ENCODE measurements at regions not wholly inside any gene's neighbourhood (a gene's known extent, or its start where the extent isn't known, plus 50 kb on each side); places are given as distances from the start of the nearest gene placed in this dataset.

DNA sequence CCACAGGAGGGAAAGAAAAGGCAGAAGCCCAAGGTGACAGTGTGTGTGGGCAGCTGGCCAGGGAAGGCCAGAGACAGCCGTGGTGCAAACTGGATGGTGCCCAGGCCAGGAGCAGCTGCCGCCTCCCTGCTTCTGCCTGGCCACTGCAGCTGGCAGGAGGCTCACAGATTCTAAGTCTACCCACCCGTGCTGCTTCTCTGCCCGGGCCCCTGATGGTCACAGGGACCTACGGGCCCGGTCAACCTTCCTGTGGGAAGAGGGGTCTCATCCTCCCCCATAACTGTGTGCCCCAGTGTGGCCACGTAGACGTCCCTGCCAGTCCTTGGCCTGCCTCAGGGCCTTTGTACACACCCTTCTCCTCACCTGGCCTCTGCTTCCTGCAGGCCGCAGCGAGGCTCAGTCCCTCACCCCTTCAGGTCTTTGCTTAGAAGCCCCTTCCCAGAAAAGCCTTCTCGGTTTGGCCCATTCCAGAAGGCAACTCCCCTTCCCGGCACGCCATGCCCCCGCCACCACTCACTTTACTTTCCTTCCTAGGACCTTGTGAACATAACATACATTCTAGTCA is 192.6 kb upstream of the AJAP1 start:
- Histone ChIP-seq H3K4me3 (ENCODE audit: low read depth, low read length) (no peak overlapping the region), H3K36me3 (replicated peaks) (no peaks in the 10 kb centered on the region), H3K27ac (no peak overlapping the region), H3K27me3 (replicated peaks) (no peaks in the 10 kb centered on the region)
- TF ChIP-seq, protein P1, sequence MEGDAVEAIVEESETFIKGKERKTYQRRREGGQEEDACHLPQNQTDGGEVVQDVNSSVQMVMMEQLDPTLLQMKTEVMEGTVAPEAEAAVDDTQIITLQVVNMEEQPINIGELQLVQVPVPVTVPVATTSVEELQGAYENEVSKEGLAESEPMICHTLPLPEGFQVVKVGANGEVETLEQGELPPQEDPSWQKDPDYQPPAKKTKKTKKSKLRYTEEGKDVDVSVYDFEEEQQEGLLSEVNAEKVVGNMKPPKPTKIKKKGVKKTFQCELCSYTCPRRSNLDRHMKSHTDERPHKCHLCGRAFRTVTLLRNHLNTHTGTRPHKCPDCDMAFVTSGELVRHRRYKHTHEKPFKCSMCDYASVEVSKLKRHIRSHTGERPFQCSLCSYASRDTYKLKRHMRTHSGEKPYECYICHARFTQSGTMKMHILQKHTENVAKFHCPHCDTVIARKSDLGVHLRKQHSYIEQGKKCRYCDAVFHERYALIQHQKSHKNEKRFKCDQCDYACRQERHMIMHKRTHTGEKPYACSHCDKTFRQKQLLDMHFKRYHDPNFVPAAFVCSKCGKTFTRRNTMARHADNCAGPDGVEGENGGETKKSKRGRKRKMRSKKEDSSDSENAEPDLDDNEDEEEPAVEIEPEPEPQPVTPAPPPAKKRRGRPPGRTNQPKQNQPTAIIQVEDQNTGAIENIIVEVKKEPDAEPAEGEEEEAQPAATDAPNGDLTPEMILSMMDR (IDR thresholded peaks at IDR 0.05; ENCODE audit: low read depth, low read length, missing control alignments), result no peak
- in situ Hi-C loops (cut with HindIII; ENCODE audit: low pct_ligation_motif_present, low sequenced_read_pairs), result no loop called here
- no peak for DNase-seq

DNA sequence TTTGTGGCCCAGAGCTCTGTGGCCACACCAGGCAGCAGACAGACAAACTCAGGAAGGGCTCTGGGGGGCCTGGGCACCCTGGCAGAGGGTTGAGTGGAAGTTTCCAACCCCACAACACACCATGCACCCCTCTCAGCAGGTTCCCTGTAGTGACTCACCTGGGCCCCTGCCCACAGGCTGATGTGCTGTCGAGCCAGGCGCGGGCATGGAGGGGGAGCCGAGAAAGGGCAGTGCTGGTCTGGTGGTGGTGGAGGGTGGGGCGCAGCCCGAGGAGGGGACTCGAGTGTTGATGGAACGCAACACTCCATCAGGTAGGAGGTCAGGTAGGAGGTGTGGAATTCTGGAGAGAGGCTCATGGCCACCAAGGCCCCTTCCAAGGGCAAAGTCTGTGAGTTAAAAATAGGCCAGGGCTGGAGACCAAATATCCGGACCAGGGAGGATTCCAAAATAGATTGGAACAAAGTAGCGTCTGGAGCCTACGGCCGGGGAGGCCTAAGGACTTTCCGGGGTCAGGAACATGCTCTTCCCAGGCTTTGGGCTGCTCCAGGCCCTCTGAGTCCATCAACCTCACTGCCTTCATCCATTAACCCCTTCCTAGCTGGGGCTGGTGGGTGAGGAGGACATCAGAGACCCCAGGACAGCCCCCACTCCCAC is 191.5 kb upstream of the AJAP1 start:
- H3K4me3 ChIP-seq (ENCODE audit: low read depth, low read length), result no peak overlapping the region
- TF ChIP-seq, protein P1 (IDR thresholded peaks at IDR 0.05; ENCODE audit: low read depth, low read length, missing control alignments), result no peak
- no peaks in the 10 kb centered on the region for H3K36me3 ChIP-seq (replicated peaks)
- no peak for DNase-seq
- in situ Hi-C loops (cut with HindIII; ENCODE audit: low pct_ligation_motif_present, low sequenced_read_pairs), result no loop called here
- H3K27me3 ChIP-seq (replicated peaks), result no peaks in the 10 kb centered on the region
- H3K27ac ChIP-seq, result no peak overlapping the region

DNA sequence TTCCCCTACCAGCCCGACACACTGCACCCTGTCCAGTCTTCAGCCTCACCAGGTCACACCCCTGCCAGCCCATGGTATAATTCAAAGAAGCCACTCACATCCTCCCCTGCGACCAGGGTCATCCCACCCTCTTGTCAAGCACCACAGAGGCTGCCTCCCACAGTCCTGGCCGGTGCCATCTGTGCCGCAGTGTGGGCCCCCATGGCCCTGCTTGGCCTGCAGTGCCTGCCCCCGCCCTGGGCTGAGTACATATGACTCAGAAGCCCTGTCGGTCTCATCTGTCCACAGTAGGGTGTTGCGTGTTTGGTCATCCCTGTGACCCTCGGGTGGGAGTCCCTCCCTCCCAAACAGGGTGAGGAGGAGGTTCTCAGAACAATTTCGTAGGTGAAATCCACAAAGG is 190.8 kb upstream of the AJAP1 start:
- TF ChIP-seq, protein P1 (IDR thresholded peaks at IDR 0.05; ENCODE audit: low read depth, low read length, missing control alignments), result no peak
- in situ Hi-C loops (cut with HindIII; ENCODE audit: low pct_ligation_motif_present, low sequenced_read_pairs), result no loop called here
- Histone ChIP-seq H3K27ac (no peak overlapping the region), H3K4me3 (ENCODE audit: low read depth, low read length) (no peak overlapping the region), H3K36me3 (replicated peaks) (no peaks in the 10 kb centered on the region), H3K27me3 (replicated peaks) (no peaks in the 10 kb centered on the region)
- DNase-seq, result no peak

DNA sequence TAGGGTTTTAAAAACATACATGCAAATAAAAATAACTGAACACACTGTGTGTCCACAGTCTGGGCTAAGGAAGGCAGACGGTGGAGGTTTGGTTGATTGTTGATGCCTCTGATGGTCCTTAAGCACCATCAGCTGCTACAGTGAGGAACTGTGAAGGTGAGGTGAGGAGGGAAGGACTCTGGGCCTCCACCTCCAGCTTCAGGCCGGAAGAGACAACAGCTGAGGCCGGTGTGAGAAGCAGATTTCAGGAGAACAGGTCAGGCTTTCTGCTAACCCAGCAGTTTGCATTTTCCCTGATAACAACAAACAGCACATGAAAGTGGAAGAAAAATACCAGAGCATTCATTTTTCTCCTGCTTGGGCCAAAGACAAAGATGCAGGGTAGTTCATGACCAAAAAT is 189.9 kb upstream of the AJAP1 start:
- in situ Hi-C loops (cut with HindIII; ENCODE audit: low pct_ligation_motif_present, low sequenced_read_pairs), result no loop called here
- Histone ChIP-seq H3K27me3 (replicated peaks) (no peaks in the 10 kb centered on the region), H3K36me3 (replicated peaks) (no peaks in the 10 kb centered on the region), H3K27ac (no peak overlapping the region), H3K4me3 (ENCODE audit: low read depth, low read length) (no peak overlapping the region)
- no peak for DNase-seq
- TF ChIP-seq, protein P1 (IDR thresholded peaks at IDR 0.05; ENCODE audit: low read depth, low read length, missing control alignments), result no peak

DNA sequence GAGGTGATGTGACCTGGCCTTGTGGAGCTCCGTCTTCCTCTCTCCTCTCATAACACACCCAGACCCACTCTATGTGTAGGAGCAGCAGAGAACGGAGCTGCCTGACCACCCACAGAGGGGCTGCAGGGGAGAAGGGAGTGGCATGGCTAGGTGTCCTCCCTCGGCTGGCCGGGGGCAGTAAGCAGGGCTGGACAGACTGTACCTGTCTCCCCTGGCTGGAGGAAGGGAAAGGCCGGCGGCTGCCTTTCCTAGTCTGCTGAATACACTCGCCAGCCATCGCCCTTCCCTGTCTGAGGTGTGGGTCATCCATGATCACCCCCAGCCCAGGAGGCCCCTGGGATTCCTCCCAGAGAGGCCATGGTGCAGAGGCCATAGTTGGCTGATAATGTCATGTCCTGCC is 187.2 kb upstream of the AJAP1 start:
- H3K27ac ChIP-seq, result no peak overlapping the region
- TF ChIP-seq, protein P1 (IDR thresholded peaks at IDR 0.05; ENCODE audit: low read depth, low read length, missing control alignments), result no peak
- H3K4me3 ChIP-seq (ENCODE audit: low read depth, low read length), result no peak overlapping the region
- DNase-seq, result no peak
- no peaks in the 10 kb centered on the region for H3K36me3 ChIP-seq (replicated peaks)
- in situ Hi-C loops (cut with HindIII; ENCODE audit: low pct_ligation_motif_present, low sequenced_read_pairs), result no loop called here
- no peaks in the 10 kb centered on the region for H3K27me3 ChIP-seq (replicated peaks)

DNA sequence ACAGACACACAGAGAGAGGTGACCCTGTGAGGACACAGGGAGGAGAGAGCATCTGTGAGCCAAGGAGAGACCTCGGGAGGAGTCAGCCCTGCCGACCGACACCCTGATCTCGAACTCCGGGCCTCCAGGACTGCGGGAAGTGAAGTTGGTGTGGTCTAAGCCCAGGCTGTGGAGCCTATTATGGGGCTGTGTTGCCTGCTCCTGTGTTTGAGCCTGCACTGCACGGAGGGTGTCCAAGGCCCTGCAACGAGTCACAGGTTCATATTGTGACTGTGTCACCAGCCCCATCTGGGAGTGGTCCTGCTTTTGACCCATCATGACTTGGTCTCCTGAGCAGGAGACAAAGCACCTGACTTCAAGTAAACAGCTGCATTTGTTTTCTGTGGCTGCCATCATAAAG is 186.0 kb upstream of the AJAP1 start:
- TF ChIP-seq, protein P1 (IDR thresholded peaks at IDR 0.05; ENCODE audit: low read depth, low read length, missing control alignments), result no peak
- in situ Hi-C loops (cut with HindIII; ENCODE audit: low pct_ligation_motif_present, low sequenced_read_pairs), result no loop called here
- Histone ChIP-seq H3K4me3 (ENCODE audit: low read depth, low read length) (no peak overlapping the region), H3K27me3 (replicated peaks) (no peaks in the 10 kb centered on the region), H3K36me3 (replicated peaks) (no peaks in the 10 kb centered on the region), H3K27ac (no peak overlapping the region)
- DNase-seq, result no peak

All from brain microvascular endothelial cell (primary cell).